Parathyroid adenoma (tissue), 2 donors: ENCODE measurements at regions not wholly inside any gene's neighbourhood (a gene's known extent, or its start where the extent isn't known, plus 50 kb on each side); places are given as distances from the start of the nearest gene placed in this dataset.

Experiments
- H2AFZ ChIP-seq: fragments of 300-600 bp; sonication (generic); one replicate; pipeline ENCODE4 v1.7.0; 2017; ENCODE audit warnings: antibody characterized with exemption, mild to moderate bottlenecking
- H3K27ac ChIP-seq: fragments of 300-600 bp; sonication (generic); one replicate; pipeline ENCODE4 v1.7.0; 2017
- H3K27me3 ChIP-seq: fragments of 300-600 bp; sonication (generic); one replicate; pipeline ENCODE4 v1.7.0; 2017; ENCODE audit warnings: low read length; ENCODE audit not compliant: control insufficient read depth, insufficient read depth
- H3K36me3 ChIP-seq: fragments of 300-600 bp; sonication (generic); one replicate; pipeline ENCODE4 v1.7.0; 2017; ENCODE audit warnings: low read length; ENCODE audit not compliant: control insufficient read depth, insufficient read depth
- H3K4me1 ChIP-seq: fragments of 300-600 bp; sonication (generic); one replicate; pipeline ENCODE4 v1.7.0; 2017; ENCODE audit warnings: control low read depth
- H3K4me2 ChIP-seq: fragments of 300-600 bp; sonication (generic); one replicate; pipeline ENCODE4 v1.7.0; 2017; ENCODE audit warnings: low read length
- H3K4me3 ChIP-seq: fragments of 300-600 bp; sonication (generic); one replicate; pipeline ENCODE4 v1.7.0; 2017; ENCODE audit warnings: low read depth, low read length
- H3K79me2 ChIP-seq: fragments of 300-600 bp; sonication (generic); one replicate; pipeline ENCODE4 v1.7.0; 2017; ENCODE audit warnings: control low read depth
- H3K9ac ChIP-seq: fragments of 300-600 bp; sonication (generic); one replicate; pipeline ENCODE4 v1.7.0; 2017; ENCODE audit warnings: mild to moderate bottlenecking
- H3K9me3 ChIP-seq: fragments of 300-600 bp; sonication (generic); one replicate; pipeline ENCODE4 v1.7.0; 2017; ENCODE audit warnings: low read length; ENCODE audit not compliant: control insufficient read depth
- CTCF ChIP-seq: fragments of 300-600 bp; sonication (generic); IDR thresholded peaks from one replicate; pipeline ENCODE4 v1.7.0; 2017; ENCODE audit warnings: antibody characterized with exemption, mild to moderate bottlenecking
- donor health status: primary hyperparathyroidism.

GRCh38 chr10:24039315-24039714 is 169.6 kb upstream of the KIAA1217 start:
- Histone ChIP-seq H3K4me2 (no peak overlapping the region), H3K4me3 (no peak overlapping the region), H3K36me3 (no peaks in the 10 kb centered on the region), H2AFZ (no peak overlapping the region), H3K9ac (no peak overlapping the region), H3K27me3 (no peaks in the 10 kb centered on the region), H3K79me2 (no peaks in the 10 kb centered on the region), H3K4me1 (no peaks in the 10 kb centered on the region), H3K27ac (no peak overlapping the region), H3K9me3 (no peaks in the 10 kb centered on the region)
- TF ChIP-seq CTCF: no peak

- Histone ChIP-seq H2AFZ (no peak overlapping the region), H3K4me2 (no peak overlapping the region), H3K36me3 (no peaks in the 10 kb centered on the region), H3K9me3 (no peaks in the 10 kb centered on the region), H3K4me3 (no peak overlapping the region), H3K27me3 (no peaks in the 10 kb centered on the region), H3K4me1 (no peaks in the 10 kb centered on the region), H3K79me2 (no peaks in the 10 kb centered on the region), H3K9ac (no peak overlapping the region), H3K27ac (no peak overlapping the region)
- no peak for TF ChIP-seq CTCF
Measured at GRCh38 chr10:24039897-24040296, 169.0 kb upstream of the KIAA1217 start.

- no peak overlapping the region for H3K27ac ChIP-seq
- H3K27me3 ChIP-seq: no peaks in the 10 kb centered on the region
- no peak overlapping the region for H3K4me3 ChIP-seq
- H2AFZ ChIP-seq: no peak overlapping the region
- no peaks in the 10 kb centered on the region for H3K4me1 ChIP-seq
- no peaks in the 10 kb centered on the region for H3K36me3 ChIP-seq
- no peaks in the 10 kb centered on the region for H3K79me2 ChIP-seq
- no peak overlapping the region for H3K4me2 ChIP-seq
- no peak for TF ChIP-seq CTCF
- no peak overlapping the region for H3K9ac ChIP-seq
- no peaks in the 10 kb centered on the region for H3K9me3 ChIP-seq
Measured at GRCh38 chr10:24041034-24041433, 167.9 kb upstream of the KIAA1217 start.

- peak overlapping the region; percentile 29 for H2AFZ ChIP-seq
- no peaks in the 10 kb centered on the region for H3K4me1 ChIP-seq
- TF ChIP-seq CTCF: no peak
- H3K4me2 ChIP-seq: no peak overlapping the region
- H3K36me3 ChIP-seq: no peaks in the 10 kb centered on the region
- H3K27me3 ChIP-seq: no peaks in the 10 kb centered on the region
- no peak overlapping the region for H3K27ac ChIP-seq
- no peak overlapping the region for H3K4me3 ChIP-seq
- H3K9me3 ChIP-seq: no peaks in the 10 kb centered on the region
- H3K9ac ChIP-seq: no peak overlapping the region
- no peaks in the 10 kb centered on the region for H3K79me2 ChIP-seq
Measured at GRCh38 chr10:24041834-24042233, 167.1 kb upstream of the KIAA1217 start.

- Histone ChIP-seq H3K27ac (no peak overlapping the region), H3K4me3 (no peak overlapping the region), H3K79me2 (no peaks in the 10 kb centered on the region), H3K36me3 (no peaks in the 10 kb centered on the region), H3K4me2 (no peak overlapping the region), H2AFZ (no peak overlapping the region), H3K9ac (no peak overlapping the region), H3K27me3 (no peaks in the 10 kb centered on the region), H3K9me3 (no peaks in the 10 kb centered on the region), H3K4me1 (no peaks in the 10 kb centered on the region)
- TF ChIP-seq CTCF: no peak
Measured at GRCh38 chr10:24042884-24043283, 166.1 kb upstream of the KIAA1217 start.
